ENCODE measurements at regions not wholly inside any gene's neighbourhood (a gene's known extent, or its start where the extent isn't known, plus 50 kb on each side); places are given as distances from the start of the nearest gene placed in this dataset.
"Not testable (repeated sequence)": the region's sequence is repeated elsewhere in the genome, so short reads cannot be mapped to it uniquely, and the experiment has no call there.

GRCh38 chr4:123133397-123134050 is 211.1 kb upstream of the NUDT6 start:
- no peak for DNase-seq (ENCODE audit: low read depth in 2 of 2)

GRCh38 chr4:123144616-123145015 is 222.2 kb upstream of the NUDT6 start:
- DNase-seq (ENCODE audit: low read depth in 2 of 2), result no peak

- no peak for DNase-seq (ENCODE audit: low read depth in 2 of 2)
These were observed 236.2 kb upstream of the NUDT6 start for GRCh38 chr4:123158576-123158975.

- no peak for DNase-seq (ENCODE audit: low read depth in 2 of 2)
These were observed 237.1 kb upstream of the NUDT6 start for GRCh38 chr4:123159479-123159878.

- no peak for DNase-seq (ENCODE audit: low read depth in 2 of 2)
These were observed 233.7 kb upstream of the SPRY1 start for GRCh38 chr4:123162859-123163258.

GRCh38 chr4:123163501-123163900 is 233.1 kb upstream of the SPRY1 start:
- no peak for DNase-seq (ENCODE audit: low read depth in 2 of 2)

GRCh38 chr4:123166023-123166422 is 230.6 kb upstream of the SPRY1 start:
- DNase-seq (ENCODE audit: low read depth in 2 of 2), result no peak

- no peak for DNase-seq (ENCODE audit: low read depth in 2 of 2)
These were observed 228.7 kb upstream of the SPRY1 start for GRCh38 chr4:123167931-123168330.

- DNase-seq (ENCODE audit: low read depth in 2 of 2), result peak in 1 of 2 experiments; percentile 6
These were observed 227.8 kb upstream of the SPRY1 start for GRCh38 chr4:123168812-123169211.

GRCh38 chr4:123170843-123171242 is 225.8 kb upstream of the SPRY1 start:
- DNase-seq (ENCODE audit: low read depth in 2 of 2), result no peak

GRCh38 chr4:123176605-123177004 is 220.0 kb upstream of the SPRY1 start:
- DNase-seq (ENCODE audit: low read depth in 2 of 2), result no peak

GRCh38 chr4:123182289-123182688 is 214.3 kb upstream of the SPRY1 start:
- no peak for DNase-seq (ENCODE audit: low read depth in 2 of 2)

GRCh38 chr4:123183308-123183707 is 213.3 kb upstream of the SPRY1 start:
- no peak for DNase-seq (ENCODE audit: low read depth in 2 of 2)

GRCh38 chr4:123183754-123184153 is 212.8 kb upstream of the SPRY1 start:
- not testable (repeated sequence) for DNase-seq (ENCODE audit: low read depth in 2 of 2)

GRCh38 chr4:123186731-123187130 is 209.9 kb upstream of the SPRY1 start:
- no peak for DNase-seq (ENCODE audit: low read depth in 2 of 2)

- DNase-seq (ENCODE audit: low read depth in 2 of 2), result no peak
These were observed 206.4 kb upstream of the SPRY1 start for GRCh38 chr4:123190176-123190575.

GRCh38 chr4:123191728-123192127 is 204.9 kb upstream of the SPRY1 start:
- no peak for DNase-seq (ENCODE audit: low read depth in 2 of 2)

- DNase-seq (ENCODE audit: low read depth in 2 of 2), result no peak
These were observed 202.7 kb upstream of the SPRY1 start for GRCh38 chr4:123193802-123194367.

- peak; percentile 29 to 31 for DNase-seq (ENCODE audit: low read depth in 2 of 2)
These were observed 197.9 kb upstream of the SPRY1 start for GRCh38 chr4:123198706-123199105.

GRCh38 chr4:123200051-123200940 is 196.3 kb upstream of the SPRY1 start:
- no peak for DNase-seq (ENCODE audit: low read depth in 2 of 2)

- DNase-seq (ENCODE audit: low read depth in 2 of 2), result no peak
These were observed 191.9 kb upstream of the SPRY1 start for GRCh38 chr4:123204737-123205136.

GRCh38 chr4:123206016-123206415 is 190.6 kb upstream of the SPRY1 start:
- DNase-seq (ENCODE audit: low read depth in 2 of 2), result peak; percentile 12 to 23

GRCh38 chr4:123209436-123209835 is 187.2 kb upstream of the SPRY1 start:
- no peak for DNase-seq (ENCODE audit: low read depth in 2 of 2)
